HCT116 (cell line): ENCODE measurements at regions not wholly inside any gene's neighbourhood (a gene's known extent, or its start where the extent isn't known, plus 50 kb on each side); places are given as distances from the start of the nearest gene placed in this dataset.

Experiments used
- ATAC-seq: fragments of 200-7000 bp; cut with Tn5 transposase; 2 replicates; pipeline ENCODE4 v1.9.1; 2020; ENCODE audit warnings: mild to moderate bottlenecking, moderate library complexity
- BruUV-seq: library from RNA; stranded (reverse); fragments of 400-500 nt; replicated peaks from 2 replicates; lab custom pipeline; 2021; lab: Mats Ljungman, UMichigan
- CTCF ChIA-PET: fragments of 300-600 bp; sonication (Branson Sonifier 250); formaldehyde crosslinking; loops from one replicate; lab custom pipeline; 2021; ENCODE audit warnings: antibody characterized with exemption; lab: Charles Lee
- POLR2A ChIA-PET: fragments of 300-600, 350-600 bp; sonication (Branson Sonifier 250); formaldehyde crosslinking; loops from one replicate; lab custom pipeline; 2021; ENCODE audit warnings: antibody characterized with exemption; lab: Charles Lee
- RAD21 ChIA-PET, 2 experiments: fragments of 300-600 bp; sonication (Branson Sonifier 250); formaldehyde crosslinking; loops; one replicate each; lab custom pipeline; 2023; ENCODE audit warnings: low total read pairs in 2 of 2; ENCODE audit not compliant: uncharacterized antibody in 2 of 2, unreplicated experiment in 2 of 2, low non-redundant PET in 1 of 2; lab: Charles Lee
- DNase-seq: peaks from one replicate; pipeline ENCODE4 v3.0.0-alpha.2; 2010; ENCODE audit warnings: low read depth, low spot score
- H2AFZ ChIP-seq: fragments of 200-600 bp; shearing (Covaris generic), sonication (generic); 2 replicates; pipeline ENCODE4 v1.6.1; 2017; ENCODE audit warnings: low read depth, mixed run types, mixed read lengths, antibody characterized with exemption, low read length; ENCODE audit not compliant: poor library complexity, severe bottlenecking
- H3K27ac ChIP-seq: 2 replicates; pipeline ENCODE4 v1.5.1; 2012; ENCODE audit warnings: low read depth, low read length
- H3K27me3 ChIP-seq: fragments of 200-600 bp; sonication (generic); 2 replicates; pipeline ENCODE4 v1.6.1; 2016; ENCODE audit warnings: mixed run types, low read length, mixed read lengths; ENCODE audit not compliant: insufficient read depth
- H3K36me3 ChIP-seq, 2 experiments: fragments of 200-500 bp in 1 of 2; fragments of 200-600 bp in 1 of 2; sonication (Bioruptor generic) in 1 of 2; sonication (generic) in 1 of 2; 2 replicates each; pipeline versions ENCODE4 v1.5.1 to v1.6.1; 2014 to 2016; ENCODE audit warnings: low read length in 2 of 2, inconsistent platforms in 1 of 2, mixed read lengths in 1 of 2, mixed run types in 1 of 2; ENCODE audit not compliant: insufficient read depth in 2 of 2, control insufficient read depth in 1 of 2
- H3K4me1 ChIP-seq, 2 experiments: fragments of 200-600 bp in 1 of 2; sonication (generic) in 1 of 2; 2 replicates each; pipeline versions ENCODE4 v1.5.1 to v1.6.1; 2012 to 2017; ENCODE audit warnings: low read length in 2 of 2, inconsistent platforms in 1 of 2, mild to moderate bottlenecking in 1 of 2, mixed read lengths in 1 of 2, mixed run types in 1 of 2, moderate library complexity in 1 of 2; ENCODE audit not compliant: insufficient read depth in 2 of 2, control insufficient read depth in 1 of 2
- H3K4me2 ChIP-seq: fragments of 200-600 bp; sonication (generic); 2 replicates; pipeline ENCODE4 v1.6.1; 2017; ENCODE audit warnings: mixed run types, low read length, mixed read lengths
- H3K4me3 ChIP-seq, 2 experiments: fragments of 200-600 bp in 1 of 2; sonication (generic) in 1 of 2; replicated peaks in 1 of 2; 2 replicates each; pipeline ENCODE4 v1.5.1; 2011 to 2016; ENCODE audit warnings: low read length in 2 of 2, control low read depth in 1 of 2, low read depth in 1 of 2, mild to moderate bottlenecking in 1 of 2, mixed read lengths in 1 of 2, mixed run types in 1 of 2
- H3K79me2 ChIP-seq: fragments of 200-600 bp; sonication (generic); 2 replicates; pipeline ENCODE4 v1.6.1; 2017; ENCODE audit warnings: mild to moderate bottlenecking, mixed run types, low read length, moderate library complexity, mixed read lengths; ENCODE audit not compliant: insufficient read depth
- H3K9ac ChIP-seq: fragments of 200-600 bp; sonication (generic); 2 replicates; pipeline ENCODE4 v1.6.1; 2016; ENCODE audit warnings: low read length, mixed read lengths
- H3K9me2 ChIP-seq: fragments of 200-600 bp; sonication (generic), shearing (Covaris generic); 2 replicates; pipeline ENCODE4 v1.6.1; 2017; ENCODE audit warnings: mixed run types, mild to moderate bottlenecking, moderate library complexity; ENCODE audit not compliant: insufficient read depth
- H3K9me3 ChIP-seq, 2 experiments: fragments of 200-500 bp in 1 of 2; fragments of 200-600 bp in 1 of 2; sonication (Bioruptor generic) in 1 of 2; sonication (generic) in 1 of 2; 2 replicates each; pipeline ENCODE4 v1.6.1; 2014 to 2017; ENCODE audit warnings: low read length in 2 of 2, mixed read lengths in 2 of 2, inconsistent platforms in 1 of 2, low read depth in 1 of 2, mild to moderate bottlenecking in 1 of 2, mixed run types in 1 of 2, moderate library complexity in 1 of 2; ENCODE audit not compliant: control insufficient read depth in 1 of 2, insufficient read depth in 1 of 2
- H4K20me1 ChIP-seq: fragments of 200-600 bp; sonication (generic), shearing (Covaris generic); 2 replicates; pipeline ENCODE4 v1.6.1; 2017; ENCODE audit warnings: mixed run types, mild to moderate bottlenecking, moderate library complexity; ENCODE audit not compliant: insufficient read depth
- CBX3 ChIP-seq: IDR thresholded peaks from 2 replicates; pipeline ENCODE4 v1.6.1; 2012; ENCODE audit warnings: low read depth
- EGR1 ChIP-seq: IDR thresholded peaks from 2 replicates; pipeline ENCODE4 v1.6.1; 2012; ENCODE audit warnings: low read depth
- EZH2phosphoT487 ChIP-seq: fragments of 200-600 bp; IDR thresholded peaks from 2 replicates; pipeline ENCODE4 v1.6.1; 2018; ENCODE audit warnings: antibody characterized with exemption, borderline replicate concordance
- JUND ChIP-seq: IDR thresholded peaks from 2 replicates; pipeline ENCODE4 v1.6.1; 2012
- MAX ChIP-seq: IDR thresholded peaks from 2 replicates; pipeline ENCODE4 v1.6.1; 2012
- SRF ChIP-seq: IDR thresholded peaks from 2 replicates; pipeline ENCODE4 v1.6.1; 2012; ENCODE audit warnings: low read depth
- YY1 ChIP-seq: IDR thresholded peaks from 2 replicates; pipeline ENCODE4 v1.6.1; 2011; ENCODE audit warnings: low read length, low read depth, moderate library complexity, mild to moderate bottlenecking; ENCODE audit not compliant: insufficient replicate concordance; ENCODE audit errors: extremely low read depth
- ZBTB33 ChIP-seq: IDR thresholded peaks from 2 replicates; pipeline ENCODE4 v1.6.1; 2011; ENCODE audit warnings: mild to moderate bottlenecking, low read length, moderate library complexity; ENCODE audit not compliant: insufficient replicate concordance; ENCODE audit errors: extremely low read depth
- intact Hi-C: fragments of 100-400 bp; cut with micrococcal nuclease; formaldehyde crosslinking; loops from 2 replicates; pipeline ENCODE4 v1.10.0; 2022

GRCh38 chr14:98665007-98665406, 607.0 kb downstream of the BCL11B start:
- intact Hi-C loops = no loop called here
- no peaks in the 10 kb centered on the region for H3K79me2 ChIP-seq
- no peak overlapping the region for H3K4me3 ChIP-seq
- no peak for TF ChIP-seq JUND
- no peak for TF ChIP-seq MAX
- no peak for TF ChIP-seq EZH2phosphoT487
- no peak for TF ChIP-seq SRF
- no peak for TF ChIP-seq YY1
- H4K20me1 ChIP-seq = no peaks in the 10 kb centered on the region
- BruUV-seq = no TSS peak
- no peak overlapping the region for H3K27ac ChIP-seq
- ChIA-PET CTCF (no interaction called here), POLR2A (no interaction called here), RAD21 (no interaction called here)
- H3K9ac ChIP-seq = no peak overlapping the region
- no peaks in the 10 kb centered on the region for H3K27me3 ChIP-seq
- no peaks in the 10 kb centered on the region for H3K9me3 ChIP-seq
- H2AFZ ChIP-seq = no peak overlapping the region
- no peaks in the 10 kb centered on the region for H3K4me1 ChIP-seq
- no peak overlapping the region for H3K4me2 ChIP-seq
- no peaks in the 10 kb centered on the region for H3K9me2 ChIP-seq
- no peak for ATAC-seq
- H3K36me3 ChIP-seq = no peaks in the 10 kb centered on the region
- no peak for DNase-seq

- no peak for DNase-seq
- intact Hi-C loops = no loop called here
- Histone ChIP-seq H3K27me3 (no peaks in the 10 kb centered on the region), H2AFZ (no peak overlapping the region), H3K4me1 (no peaks in the 10 kb centered on the region), H3K4me2 (no peak overlapping the region), H3K4me3 (no peak overlapping the region), H3K27ac (no peak overlapping the region), H3K9me3 (no peaks in the 10 kb centered on the region), H3K9ac (no peak overlapping the region), H3K36me3 (no peaks in the 10 kb centered on the region), H4K20me1 (no peaks in the 10 kb centered on the region), H3K9me2 (no peaks in the 10 kb centered on the region), H3K79me2 (no peaks in the 10 kb centered on the region)
- no peak for ATAC-seq
- ChIA-PET CTCF (no interaction called here), RAD21 (interaction anchor here in 1 of 2 experiments (0.6 kb wide), 1 partner anchor 414 kb away, joined by 4 read pairs; no protein-coding TSS in a partner anchor), POLR2A (no interaction called here)
- no peak for TF ChIP-seq CBX3
- TF ChIP-seq EGR1 = no peak
- TF ChIP-seq ZBTB33 = no peak
- BruUV-seq = no TSS peak
These were observed 605.5 kb downstream of the BCL11B start for GRCh38 chr14:98666545-98666944.
